Endothelial cell of umbilical vein (primary cell): ENCODE measurements at regions not wholly inside any gene's neighbourhood (a gene's known extent, or its start where the extent isn't known, plus 50 kb on each side); places are given as distances from the start of the nearest gene placed in this dataset.

Experiments used
- BruUV-seq: library from RNA; stranded (reverse); fragments of 400-500 nt; replicated peaks from 2 replicates; lab custom pipeline; 2021; lab: Mats Ljungman, UMichigan
- CTCF ChIA-PET: fragments of 300-600, 350-600 bp; sonication (Branson Sonifier 250); formaldehyde crosslinking; loops from one replicate; lab custom pipeline; 2021; ENCODE audit warnings: antibody characterized with exemption, inconsistent platforms; lab: Charles Lee
- POLR2A ChIA-PET: fragments of 300-600, 350-600 bp; sonication (Branson Sonifier 250); formaldehyde crosslinking; loops from one replicate; lab custom pipeline; 2021; ENCODE audit warnings: antibody characterized with exemption, inconsistent platforms; lab: Charles Lee
- DNase-seq: peaks from one replicate; pipeline ENCODE4 v3.0.0-alpha.2; 2011; ENCODE audit warnings: low read depth, low spot score
- FAIRE-seq: peaks from 2 replicates; lab custom pipeline; 2011; peaks lifted over from hg19 to GRCh38; lab: Jason Lieb, UNC
- H2AFZ ChIP-seq: 2 replicates; pipeline ENCODE4 v1.6.0; 2012; ENCODE audit warnings: low read depth, low read length, control low read depth, inconsistent platforms
- H3K27ac ChIP-seq: 2 replicates; pipeline ENCODE4 v1.5.1; 2011; ENCODE audit warnings: low read depth, mild to moderate bottlenecking, control low read depth, low read length, moderate library complexity; ENCODE audit not compliant: insufficient read depth
- H3K27me3 ChIP-seq, 2 experiments: 2 replicates each; pipeline versions ENCODE4 v1.6.0 to v1.6.1; 2011; ENCODE audit warnings: low read length in 2 of 2, mixed read lengths in 1 of 2; ENCODE audit not compliant: control insufficient read depth in 2 of 2, insufficient read depth in 2 of 2
- H3K36me3 ChIP-seq, 2 experiments: 2 replicates in 1 of 2; 3 replicates in 1 of 2; pipeline ENCODE4 v1.5.1; 2011; ENCODE audit warnings: low read length in 2 of 2, mild to moderate bottlenecking in 1 of 2, moderate library complexity in 1 of 2; ENCODE audit not compliant: control insufficient read depth in 2 of 2, insufficient read depth in 2 of 2; ENCODE audit errors: extremely low read depth in 1 of 2
- H3K4me1 ChIP-seq: 3 replicates; pipeline ENCODE4 v1.5.1; 2011; ENCODE audit warnings: mild to moderate bottlenecking, low read length; ENCODE audit not compliant: control insufficient read depth, insufficient read depth; ENCODE audit errors: extremely low read depth
- H3K4me2 ChIP-seq: 2 replicates; pipeline ENCODE4 v1.6.1; 2011; ENCODE audit warnings: low read length, control low read depth, mixed read lengths; ENCODE audit not compliant: insufficient read depth
- H3K4me3 ChIP-seq, 3 experiments: fragments of 200-600 bp in 1 of 3; sonication (generic), shearing (Covaris generic) in 1 of 3; replicated peaks in 1 of 3; 2 replicates each; pipeline ENCODE4 v1.5.1; 2011 to 2016; ENCODE audit warnings: control low read depth in 3 of 3, low read length in 3 of 3, mild to moderate bottlenecking in 2 of 3, inconsistent platforms in 1 of 3, low read depth in 1 of 3, moderate library complexity in 1 of 3; ENCODE audit not compliant: insufficient read depth in 1 of 3
- H3K79me2 ChIP-seq: 2 replicates; pipeline ENCODE4 v1.6.0; 2012; ENCODE audit warnings: low read length, inconsistent platforms; ENCODE audit not compliant: control insufficient read depth, insufficient read depth
- H3K9ac ChIP-seq: replicated peaks from 2 replicates; pipeline ENCODE3; 2011; ENCODE audit warnings: low read length, control low read depth; ENCODE audit not compliant: insufficient read depth; ENCODE audit errors: extremely low read depth
- H3K9me1 ChIP-seq: replicated peaks from 3 replicates; pipeline ENCODE4 v1.6.0; 2011; ENCODE audit warnings: mild to moderate bottlenecking, low read length; ENCODE audit not compliant: control insufficient read depth, insufficient read depth; ENCODE audit errors: extremely low read depth
- H3K9me3 ChIP-seq: replicated peaks from 2 replicates; pipeline ENCODE4 v1.5.1; 2012; ENCODE audit warnings: low read length, inconsistent platforms; ENCODE audit not compliant: control insufficient read depth, insufficient read depth
- H4K20me1 ChIP-seq: replicated peaks from 2 replicates; pipeline ENCODE3; 2011; ENCODE audit warnings: mild to moderate bottlenecking, low read length; ENCODE audit not compliant: control insufficient read depth, insufficient read depth; ENCODE audit errors: extremely low read depth
- EZH2 ChIP-seq: IDR thresholded peaks from 2 replicates; pipeline ENCODE4 v1.6.1; 2012; ENCODE audit warnings: borderline replicate concordance, low read depth, mild to moderate bottlenecking, moderate library complexity, low read length, inconsistent platforms; ENCODE audit not compliant: severe bottlenecking
- FOS ChIP-seq: IDR thresholded peaks from 2 replicates; pipeline ENCODE4 v1.6.1; 2011; ENCODE audit warnings: mild to moderate bottlenecking, low read length, moderate library complexity, borderline replicate concordance; ENCODE audit not compliant: insufficient read depth
- GATA2 ChIP-seq: IDR thresholded peaks from 2 replicates; pipeline ENCODE4 v1.7.0; 2011; ENCODE audit warnings: low read depth, mild to moderate bottlenecking, moderate library complexity, mixed read lengths, low read length; ENCODE audit not compliant: insufficient read length, insufficient read depth
- JUN ChIP-seq: IDR thresholded peaks from 2 replicates; pipeline ENCODE4 v1.6.1; 2011; ENCODE audit warnings: borderline replicate concordance, low read depth; ENCODE audit not compliant: insufficient read length, insufficient read depth
- MYC ChIP-seq: IDR thresholded peaks from one replicate; pipeline ENCODE4 v1.6.1; 2011; ENCODE audit warnings: mild to moderate bottlenecking, low read depth, low read length
- POLR2A ChIP-seq: IDR thresholded peaks from 2 replicates; pipeline ENCODE4 v1.6.1; 2012; ENCODE audit warnings: low read depth, mild to moderate bottlenecking, control low read depth, low read length
- POLR2AphosphoS5 ChIP-seq: IDR thresholded peaks from 2 replicates; pipeline ENCODE4 v1.6.1; 2012; ENCODE audit warnings: low read depth, mild to moderate bottlenecking, control low read depth, low read length, moderate library complexity; ENCODE audit not compliant: insufficient read depth
- dilution Hi-C: fragments of 300-500 bp; cut with MboI; formaldehyde crosslinking; loops from one replicate; pipeline ENCODE4 v1.15.0; 2019; ENCODE audit warnings: low sequenced_read_pairs; ENCODE audit not compliant: extremely low pct_ligation_motif_present
- intact Hi-C: fragments of 100-400 bp; cut with micrococcal nuclease; formaldehyde crosslinking; loops from one replicate; pipeline ENCODE4 v1.10.0; 2022
- TF ChIP-seq, protein P1 (sequence below), 2 donors: IDR thresholded peaks; 1 replicate in 1 of 2; 2 replicates in 1 of 2; pipeline ENCODE4 v1.5.1; 2011; ENCODE audit warnings: low read length in 2 of 2, mild to moderate bottlenecking in 2 of 2, moderate library complexity in 2 of 2, control low read depth in 1 of 2, inconsistent platforms in 1 of 2, low read depth in 1 of 2; ENCODE audit not compliant: insufficient read depth in 1 of 2; ENCODE audit errors: extremely low read depth in 1 of 2
- TF ChIP-seq, protein P2 (sequence below): IDR thresholded peaks from 2 replicates; pipeline ENCODE4 v1.6.1; 2011; ENCODE audit not compliant: insufficient read depth, insufficient read length

DNA sequence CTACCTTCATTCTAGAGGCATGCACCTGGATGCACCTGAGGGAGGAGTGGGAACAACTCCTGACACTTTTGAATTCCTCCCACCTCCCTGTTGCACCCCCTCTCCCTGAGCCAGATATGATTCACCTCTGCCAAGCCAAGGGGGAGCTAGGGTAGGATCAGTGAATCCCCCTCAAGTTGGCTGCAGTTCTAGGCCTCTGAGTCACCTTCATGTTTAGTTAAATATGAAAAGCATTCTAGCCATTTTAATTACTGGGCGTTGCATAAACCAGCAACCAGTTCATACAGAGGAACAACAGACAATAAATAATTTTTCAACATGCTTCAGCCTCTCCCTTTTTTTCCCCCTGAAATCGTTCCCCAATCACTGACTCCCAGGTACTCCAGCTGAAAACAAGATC, 1440.2 kb downstream of the ADGRL3 start:
- BruUV-seq: no TSS peak
- Histone ChIP-seq H3K4me1 (no peaks in the 10 kb centered on the region), H4K20me1 (no peaks in the 10 kb centered on the region), H3K79me2 (no peaks in the 10 kb centered on the region), H3K27me3 (no peaks in the 10 kb centered on the region), H3K9ac (no peak overlapping the region), H3K9me3 (no peaks in the 10 kb centered on the region), H3K9me1 (no peaks in the 10 kb centered on the region), H3K27ac (no peak overlapping the region), H2AFZ (no peak overlapping the region), H3K4me3 (no peak overlapping the region), H3K4me2 (no peak overlapping the region), H3K36me3 (no peaks in the 10 kb centered on the region)
- ChIA-PET CTCF (no interaction called here), POLR2A (no interaction called here)
- intact Hi-C loops (no loop called here), dilution Hi-C loops (no loop called here)
- no peak for DNase-seq
- TF ChIP-seq POLR2A (no peak), POLR2AphosphoS5 (no peak), MYC (no peak), JUN (no peak), EZH2 (no peak), FOS (no peak), GATA2 (no peak)
- TF ChIP-seq, protein P1, sequence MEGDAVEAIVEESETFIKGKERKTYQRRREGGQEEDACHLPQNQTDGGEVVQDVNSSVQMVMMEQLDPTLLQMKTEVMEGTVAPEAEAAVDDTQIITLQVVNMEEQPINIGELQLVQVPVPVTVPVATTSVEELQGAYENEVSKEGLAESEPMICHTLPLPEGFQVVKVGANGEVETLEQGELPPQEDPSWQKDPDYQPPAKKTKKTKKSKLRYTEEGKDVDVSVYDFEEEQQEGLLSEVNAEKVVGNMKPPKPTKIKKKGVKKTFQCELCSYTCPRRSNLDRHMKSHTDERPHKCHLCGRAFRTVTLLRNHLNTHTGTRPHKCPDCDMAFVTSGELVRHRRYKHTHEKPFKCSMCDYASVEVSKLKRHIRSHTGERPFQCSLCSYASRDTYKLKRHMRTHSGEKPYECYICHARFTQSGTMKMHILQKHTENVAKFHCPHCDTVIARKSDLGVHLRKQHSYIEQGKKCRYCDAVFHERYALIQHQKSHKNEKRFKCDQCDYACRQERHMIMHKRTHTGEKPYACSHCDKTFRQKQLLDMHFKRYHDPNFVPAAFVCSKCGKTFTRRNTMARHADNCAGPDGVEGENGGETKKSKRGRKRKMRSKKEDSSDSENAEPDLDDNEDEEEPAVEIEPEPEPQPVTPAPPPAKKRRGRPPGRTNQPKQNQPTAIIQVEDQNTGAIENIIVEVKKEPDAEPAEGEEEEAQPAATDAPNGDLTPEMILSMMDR (IDR thresholded peaks at IDR 0.05; ENCODE audit: extremely low read depth in 1 of 2, insufficient read depth in 1 of 2, low read depth in 1 of 2, low read length in 2 of 2): no peak
- TF ChIP-seq, protein P2, sequence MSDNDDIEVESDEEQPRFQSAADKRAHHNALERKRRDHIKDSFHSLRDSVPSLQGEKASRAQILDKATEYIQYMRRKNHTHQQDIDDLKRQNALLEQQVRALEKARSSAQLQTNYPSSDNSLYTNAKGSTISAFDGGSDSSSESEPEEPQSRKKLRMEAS: no peak
- FAIRE-seq: no peak
